Mammary epithelial cell (primary cell): ENCODE measurements at regions not wholly inside any gene's neighbourhood (a gene's known extent, or its start where the extent isn't known, plus 50 kb on each side); places are given as distances from the start of the nearest gene placed in this dataset.

ENCODE experiments used
- CTCF ChIP-seq, 2 donors: IDR thresholded peaks in 1 of 2; conservative IDR thresholded peaks in 1 of 2; 2 replicates each; pipeline ENCODE4 v1.5.1; 2011 to 2012; ENCODE audit warnings: inconsistent platforms in 2 of 2, low read length in 2 of 2, mild to moderate bottlenecking in 2 of 2, control low read depth in 1 of 2, low read depth in 1 of 2; ENCODE audit not compliant: insufficient read depth in 1 of 2; ENCODE audit errors: extremely low read depth in 1 of 2
- EZH2 ChIP-seq: IDR thresholded peaks from 2 replicates; pipeline ENCODE4 v1.6.1; 2012; ENCODE audit warnings: low read length, inconsistent platforms, borderline replicate concordance

DNA sequence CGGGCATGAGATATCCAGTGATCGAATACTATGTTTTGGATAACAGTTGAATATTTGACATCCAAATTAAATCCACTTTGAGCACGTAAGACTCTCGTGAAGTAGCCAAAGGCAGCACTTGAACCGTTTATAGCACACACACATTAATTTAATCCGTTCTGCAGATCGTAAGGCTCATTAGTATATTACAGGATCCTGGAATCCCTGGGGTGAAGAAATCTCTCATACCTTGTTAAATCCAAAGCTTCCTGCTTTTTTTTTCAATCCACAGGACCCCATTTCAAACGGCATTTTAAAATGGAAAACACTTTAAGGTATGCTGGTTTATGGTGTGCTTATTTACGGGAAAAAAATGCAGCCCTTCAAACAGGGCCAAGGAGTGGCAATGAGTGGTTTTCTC is 158.4 kb upstream of the ADARB2 start:
- TF ChIP-seq CTCF (conservative IDR thresholded peaks at IDR 0.05 in 1 of 2, IDR thresholded peaks at IDR 0.05 in 1 of 2; ENCODE audit: extremely low read depth in 1 of 2, insufficient read depth in 1 of 2, low read depth in 1 of 2, low read length in 2 of 2) = no peak
- TF ChIP-seq EZH2 = no peak
